Loucy (cell line): ENCODE measurements at regions not wholly inside any gene's neighbourhood (a gene's known extent, or its start where the extent isn't known, plus 50 kb on each side); places are given as distances from the start of the nearest gene placed in this dataset.

Experiments
- EZH2phosphoT487 ChIP-seq: fragments of 200-600 bp; IDR thresholded peaks from 2 replicates; pipeline ENCODE4 v1.6.1; 2018; ENCODE audit warnings: antibody characterized with exemption, mild to moderate bottlenecking, moderate library complexity, borderline replicate concordance
- TF ChIP-seq, protein P1 (sequence below): fragments of 200-600 bp; sonication (generic); conservative IDR thresholded peaks from 2 replicates; pipeline ENCODE4 v1.5.1; 2014; ENCODE audit warnings: mild to moderate bottlenecking, antibody characterized with exemption, low read length

DNA sequence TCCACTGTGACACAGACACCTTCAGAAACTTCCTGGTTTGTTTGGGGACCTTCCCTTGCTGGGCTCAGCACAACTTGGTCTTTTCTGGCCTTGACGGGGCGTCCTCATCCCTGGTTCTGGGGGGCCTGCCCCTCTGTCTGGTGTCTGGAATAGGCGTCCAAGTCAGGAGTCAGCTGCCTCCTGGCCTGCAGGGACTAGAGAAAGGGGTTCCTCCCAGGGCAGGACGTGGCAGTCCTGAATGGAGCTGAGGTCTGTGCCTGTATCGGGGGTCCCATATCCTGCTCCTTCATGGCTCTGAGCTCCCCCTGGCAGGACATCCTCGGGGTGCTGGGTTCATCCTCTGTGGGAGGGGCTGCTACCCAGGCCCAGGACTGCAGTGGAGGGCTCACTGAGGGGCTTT lies 384.0 kb downstream of the TMEM121 start:
- TF ChIP-seq, protein P1, sequence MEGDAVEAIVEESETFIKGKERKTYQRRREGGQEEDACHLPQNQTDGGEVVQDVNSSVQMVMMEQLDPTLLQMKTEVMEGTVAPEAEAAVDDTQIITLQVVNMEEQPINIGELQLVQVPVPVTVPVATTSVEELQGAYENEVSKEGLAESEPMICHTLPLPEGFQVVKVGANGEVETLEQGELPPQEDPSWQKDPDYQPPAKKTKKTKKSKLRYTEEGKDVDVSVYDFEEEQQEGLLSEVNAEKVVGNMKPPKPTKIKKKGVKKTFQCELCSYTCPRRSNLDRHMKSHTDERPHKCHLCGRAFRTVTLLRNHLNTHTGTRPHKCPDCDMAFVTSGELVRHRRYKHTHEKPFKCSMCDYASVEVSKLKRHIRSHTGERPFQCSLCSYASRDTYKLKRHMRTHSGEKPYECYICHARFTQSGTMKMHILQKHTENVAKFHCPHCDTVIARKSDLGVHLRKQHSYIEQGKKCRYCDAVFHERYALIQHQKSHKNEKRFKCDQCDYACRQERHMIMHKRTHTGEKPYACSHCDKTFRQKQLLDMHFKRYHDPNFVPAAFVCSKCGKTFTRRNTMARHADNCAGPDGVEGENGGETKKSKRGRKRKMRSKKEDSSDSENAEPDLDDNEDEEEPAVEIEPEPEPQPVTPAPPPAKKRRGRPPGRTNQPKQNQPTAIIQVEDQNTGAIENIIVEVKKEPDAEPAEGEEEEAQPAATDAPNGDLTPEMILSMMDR = no peak
- no peak for TF ChIP-seq EZH2phosphoT487
